WTC11 (cell line): ENCODE measurements at regions not wholly inside any gene's neighbourhood (a gene's known extent, or its start where the extent isn't known, plus 50 kb on each side); places are given as distances from the start of the nearest gene placed in this dataset.

Source experiments
- ATAC-seq: fragments of 200-7000 bp; cut with Tn5 transposase; 2 replicates; pipeline ENCODE4 v1.10.0; 2021; ENCODE audit warnings: mild to moderate bottlenecking, moderate library complexity
- CTCF ChIA-PET: fragments of 300-600 bp; sonication (Branson Sonifier 250); formaldehyde crosslinking; loops from one replicate; lab custom pipeline; 2021; ENCODE audit warnings: antibody characterized with exemption; lab: Charles Lee
- POLR2A ChIA-PET: fragments of 350-600 bp; sonication (Branson Sonifier 250); formaldehyde crosslinking; loops from one replicate; lab custom pipeline; 2021; ENCODE audit warnings: antibody characterized with exemption; lab: Charles Lee
- DNase-seq: peaks from one replicate; pipeline ENCODE4 v3.0.0; 2021; ENCODE audit warnings: low spot score
- H3K27ac Mint-ChIP-seq: 2 replicates; pipeline ENCODE4 v1.8.0; 2021; ENCODE audit warnings: mixed read lengths
- H3K27me3 Mint-ChIP-seq: 2 replicates; pipeline ENCODE4 v1.8.0; 2021; ENCODE audit warnings: low read depth, mild to moderate bottlenecking, moderate library complexity, mixed read lengths
- H3K36me3 Mint-ChIP-seq: 2 replicates; pipeline ENCODE4 v1.8.0; 2021; ENCODE audit warnings: mixed read lengths
- H3K4me1 Mint-ChIP-seq: 2 replicates; pipeline ENCODE4 v1.8.0; 2022; ENCODE audit warnings: mixed read lengths
- H3K4me3 Mint-ChIP-seq: 2 replicates; pipeline ENCODE4 v1.8.0; 2021; ENCODE audit warnings: mild to moderate bottlenecking, moderate library complexity, mixed read lengths
- H3K9me3 Mint-ChIP-seq: 2 replicates; pipeline ENCODE4 v1.8.0; 2021; ENCODE audit warnings: mixed read lengths
- ATF1 ChIP-seq: sonication (generic); formaldehyde crosslinking; IDR thresholded peaks from 2 replicates; pipeline ENCODE4 v1.8.1; 2023; ENCODE audit warnings: mild to moderate bottlenecking, moderate library complexity, missing genetic modification reagents
- EMX1 ChIP-seq: fragments of 250-450 bp; sonication (Bioruptor Pico); IDR thresholded peaks from 2 replicates; pipeline ENCODE4 v1.8.0; 2021; ENCODE audit warnings: mild to moderate bottlenecking
- ETV6 ChIP-seq: sonication (generic); formaldehyde crosslinking; IDR thresholded peaks from 2 replicates; pipeline ENCODE4 v1.8.1; 2022; ENCODE audit warnings: mild to moderate bottlenecking, missing genetic modification reagents
- JAZF1 ChIP-seq: fragments of 250-450 bp; sonication (Bioruptor Pico); IDR thresholded peaks from 2 replicates; pipeline ENCODE4 v1.9.0; 2021; ENCODE audit warnings: moderate library complexity, mild to moderate bottlenecking, inconsistent platforms
- KAT7 ChIP-seq: sonication (generic); formaldehyde crosslinking; IDR thresholded peaks from 2 replicates; pipeline ENCODE4 v1.8.1; 2023; ENCODE audit warnings: missing genetic modification reagents, mild to moderate bottlenecking, borderline replicate concordance
- MXD4 ChIP-seq: fragments of 250-450 bp; sonication (Bioruptor Pico); IDR thresholded peaks from 2 replicates; pipeline ENCODE4 v1.8.0; 2021; ENCODE audit warnings: mild to moderate bottlenecking, moderate library complexity, borderline replicate concordance
- NFYB ChIP-seq: sonication (generic); formaldehyde crosslinking; conservative IDR thresholded peaks from 2 replicates; pipeline ENCODE4 v1.8.0; 2022; ENCODE audit warnings: low read depth, missing genetic modification reagents
- NR2C2 ChIP-seq: sonication (generic); formaldehyde crosslinking; IDR thresholded peaks from 2 replicates; pipeline ENCODE4 v1.8.0; 2022; ENCODE audit warnings: mild to moderate bottlenecking, missing genetic modification reagents
- OVOL2 ChIP-seq: fragments of 250-450 bp; sonication (Bioruptor Pico); IDR thresholded peaks from 2 replicates; pipeline ENCODE4 v1.9.0; 2021; ENCODE audit warnings: mild to moderate bottlenecking, borderline replicate concordance
- SMAD3 ChIP-seq: sonication (generic); formaldehyde crosslinking; IDR thresholded peaks from 2 replicates; pipeline ENCODE4 v1.8.0; 2022; ENCODE audit warnings: missing genetic modification reagents, mild to moderate bottlenecking, borderline replicate concordance
- SMAD4 ChIP-seq: sonication (generic); formaldehyde crosslinking; IDR thresholded peaks from 2 replicates; pipeline ENCODE4 v1.8.0; 2022; ENCODE audit warnings: mild to moderate bottlenecking, missing genetic modification reagents
- SOX15 ChIP-seq: fragments of 250-450 bp; sonication (Bioruptor Pico); IDR thresholded peaks from 2 replicates; pipeline ENCODE4 v1.9.0; 2021; ENCODE audit warnings: mild to moderate bottlenecking
- ZBTB21 ChIP-seq: sonication (generic); formaldehyde crosslinking; IDR thresholded peaks from 2 replicates; pipeline ENCODE4 v1.8.1; 2023; ENCODE audit warnings: mild to moderate bottlenecking, missing genetic modification reagents, borderline replicate concordance
- ZNF121 ChIP-seq: sonication (generic); formaldehyde crosslinking; IDR thresholded peaks from 2 replicates; pipeline ENCODE4 v1.8.0; 2023; ENCODE audit warnings: missing genetic modification reagents
- ZNF263 ChIP-seq: sonication (generic); formaldehyde crosslinking; IDR thresholded peaks from 2 replicates; pipeline ENCODE4 v1.8.1; 2022; ENCODE audit warnings: low read depth, mild to moderate bottlenecking, moderate library complexity, missing genetic modification reagents
- TF ChIP-seq, protein P1 (sequence below): sonication (generic); formaldehyde crosslinking; IDR thresholded peaks from 2 replicates; pipeline ENCODE4 v1.8.1; 2022; ENCODE audit warnings: mild to moderate bottlenecking, moderate library complexity, missing genetic modification reagents
- TF ChIP-seq, protein P2 (sequence below): sonication (generic); formaldehyde crosslinking; IDR thresholded peaks from 2 replicates; pipeline ENCODE4 v1.8.1; 2023; ENCODE audit warnings: mild to moderate bottlenecking, missing genetic modification reagents
- TF ChIP-seq, protein P3 (sequence below): fragments of 200-600 bp; IDR thresholded peaks from 2 replicates; pipeline ENCODE4 v1.8.0; 2022; ENCODE audit warnings: antibody characterized with exemption
- TF ChIP-seq, protein P4 (sequence below): sonication (generic); formaldehyde crosslinking; IDR thresholded peaks from 2 replicates; pipeline ENCODE4 v1.8.1; 2023; ENCODE audit warnings: mild to moderate bottlenecking, missing genetic modification reagents, moderate library complexity
- TF ChIP-seq, protein P5 (sequence below): fragments of 250-450 bp; sonication (Bioruptor Pico); IDR thresholded peaks from 2 replicates; pipeline ENCODE4 v1.9.0; 2021; ENCODE audit warnings: mild to moderate bottlenecking, borderline replicate concordance
- TF ChIP-seq, protein P6 (sequence below): sonication (generic); formaldehyde crosslinking; conservative IDR thresholded peaks from 2 replicates; pipeline ENCODE4 v1.8.1; 2022; ENCODE audit warnings: mild to moderate bottlenecking, missing genetic modification reagents
- TF ChIP-seq, protein P7 (sequence below): sonication (generic); formaldehyde crosslinking; IDR thresholded peaks from 2 replicates; pipeline ENCODE4 v1.8.0; 2022; ENCODE audit warnings: mild to moderate bottlenecking, missing genetic modification reagents
- TF ChIP-seq, protein P8 (sequence below): sonication (generic); formaldehyde crosslinking; conservative IDR thresholded peaks from 2 replicates; pipeline ENCODE4 v1.8.1; 2023; ENCODE audit warnings: mild to moderate bottlenecking, low read depth, missing genetic modification reagents, moderate library complexity

DNA sequence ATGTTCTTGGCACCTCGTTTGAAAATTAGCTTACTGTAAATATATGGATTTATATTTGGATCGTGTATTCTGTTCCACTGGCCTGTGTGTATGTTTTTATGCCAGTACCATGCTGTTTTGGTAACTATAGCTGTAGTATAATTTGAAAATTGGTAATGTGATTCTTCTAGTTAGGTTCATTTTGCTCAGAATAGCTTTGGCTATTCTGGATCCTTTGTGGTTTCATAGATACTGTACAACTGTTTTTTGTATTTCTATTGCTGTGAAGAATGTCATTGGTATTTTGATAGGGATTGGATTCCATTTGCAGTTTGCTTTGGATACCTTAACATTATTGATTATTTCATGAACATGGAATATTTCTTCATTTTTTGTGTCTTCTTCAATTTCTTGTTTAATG, 490.2 kb downstream of the BRINP3 start:
- Mint-ChIP-seq H3K27ac (no peak overlapping the region), H3K9me3 (peaks cover 20% of the 10 kb centered on the region), H3K4me3 (no peak overlapping the region), H3K4me1 (peaks cover 14% of the 10 kb centered on the region), H3K27me3 (peaks cover 4% of the 10 kb centered on the region; the same call in 1 of the 2 replicates)
- ChIA-PET CTCF (no interaction called here), POLR2A (no interaction called here)
- DNase-seq, result no peak
- no peak for ATAC-seq
- TF ChIP-seq, protein P1, sequence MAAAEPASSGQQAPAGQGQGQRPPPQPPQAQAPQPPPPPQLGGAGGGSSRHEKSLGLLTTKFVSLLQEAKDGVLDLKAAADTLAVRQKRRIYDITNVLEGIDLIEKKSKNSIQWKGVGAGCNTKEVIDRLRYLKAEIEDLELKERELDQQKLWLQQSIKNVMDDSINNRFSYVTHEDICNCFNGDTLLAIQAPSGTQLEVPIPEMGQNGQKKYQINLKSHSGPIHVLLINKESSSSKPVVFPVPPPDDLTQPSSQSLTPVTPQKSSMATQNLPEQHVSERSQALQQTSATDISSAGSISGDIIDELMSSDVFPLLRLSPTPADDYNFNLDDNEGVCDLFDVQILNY (CRISPR knock-in tag), result no peak
- TF ChIP-seq, protein P2, sequence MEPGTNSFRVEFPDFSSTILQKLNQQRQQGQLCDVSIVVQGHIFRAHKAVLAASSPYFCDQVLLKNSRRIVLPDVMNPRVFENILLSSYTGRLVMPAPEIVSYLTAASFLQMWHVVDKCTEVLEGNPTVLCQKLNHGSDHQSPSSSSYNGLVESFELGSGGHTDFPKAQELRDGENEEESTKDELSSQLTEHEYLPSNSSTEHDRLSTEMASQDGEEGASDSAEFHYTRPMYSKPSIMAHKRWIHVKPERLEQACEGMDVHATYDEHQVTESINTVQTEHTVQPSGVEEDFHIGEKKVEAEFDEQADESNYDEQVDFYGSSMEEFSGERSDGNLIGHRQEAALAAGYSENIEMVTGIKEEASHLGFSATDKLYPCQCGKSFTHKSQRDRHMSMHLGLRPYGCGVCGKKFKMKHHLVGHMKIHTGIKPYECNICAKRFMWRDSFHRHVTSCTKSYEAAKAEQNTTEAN (CRISPR knock-in tag), result no peak
- TF ChIP-seq OVOL2 (CRISPR knock-in tag) (no peak), SOX15 (no peak), ETV6 (CRISPR knock-in tag) (no peak), ZNF263 (CRISPR knock-in tag) (no peak), SMAD4 (CRISPR knock-in tag) (no peak), NFYB (CRISPR knock-in tag) (no peak), SMAD3 (no peak), JAZF1 (CRISPR knock-in tag) (no peak), KAT7 (CRISPR knock-in tag) (no peak), ATF1 (no peak), EMX1 (CRISPR knock-in tag) (no peak)
- TF ChIP-seq, protein P3, sequence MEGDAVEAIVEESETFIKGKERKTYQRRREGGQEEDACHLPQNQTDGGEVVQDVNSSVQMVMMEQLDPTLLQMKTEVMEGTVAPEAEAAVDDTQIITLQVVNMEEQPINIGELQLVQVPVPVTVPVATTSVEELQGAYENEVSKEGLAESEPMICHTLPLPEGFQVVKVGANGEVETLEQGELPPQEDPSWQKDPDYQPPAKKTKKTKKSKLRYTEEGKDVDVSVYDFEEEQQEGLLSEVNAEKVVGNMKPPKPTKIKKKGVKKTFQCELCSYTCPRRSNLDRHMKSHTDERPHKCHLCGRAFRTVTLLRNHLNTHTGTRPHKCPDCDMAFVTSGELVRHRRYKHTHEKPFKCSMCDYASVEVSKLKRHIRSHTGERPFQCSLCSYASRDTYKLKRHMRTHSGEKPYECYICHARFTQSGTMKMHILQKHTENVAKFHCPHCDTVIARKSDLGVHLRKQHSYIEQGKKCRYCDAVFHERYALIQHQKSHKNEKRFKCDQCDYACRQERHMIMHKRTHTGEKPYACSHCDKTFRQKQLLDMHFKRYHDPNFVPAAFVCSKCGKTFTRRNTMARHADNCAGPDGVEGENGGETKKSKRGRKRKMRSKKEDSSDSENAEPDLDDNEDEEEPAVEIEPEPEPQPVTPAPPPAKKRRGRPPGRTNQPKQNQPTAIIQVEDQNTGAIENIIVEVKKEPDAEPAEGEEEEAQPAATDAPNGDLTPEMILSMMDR, result no peak
- TF ChIP-seq, protein P4, sequence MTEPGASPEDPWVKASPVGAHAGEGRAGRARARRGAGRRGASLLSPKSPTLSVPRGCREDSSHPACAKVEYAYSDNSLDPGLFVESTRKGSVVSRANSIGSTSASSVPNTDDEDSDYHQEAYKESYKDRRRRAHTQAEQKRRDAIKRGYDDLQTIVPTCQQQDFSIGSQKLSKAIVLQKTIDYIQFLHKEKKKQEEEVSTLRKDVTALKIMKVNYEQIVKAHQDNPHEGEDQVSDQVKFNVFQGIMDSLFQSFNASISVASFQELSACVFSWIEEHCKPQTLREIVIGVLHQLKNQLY, result no peak
- TF ChIP-seq, protein P5, sequence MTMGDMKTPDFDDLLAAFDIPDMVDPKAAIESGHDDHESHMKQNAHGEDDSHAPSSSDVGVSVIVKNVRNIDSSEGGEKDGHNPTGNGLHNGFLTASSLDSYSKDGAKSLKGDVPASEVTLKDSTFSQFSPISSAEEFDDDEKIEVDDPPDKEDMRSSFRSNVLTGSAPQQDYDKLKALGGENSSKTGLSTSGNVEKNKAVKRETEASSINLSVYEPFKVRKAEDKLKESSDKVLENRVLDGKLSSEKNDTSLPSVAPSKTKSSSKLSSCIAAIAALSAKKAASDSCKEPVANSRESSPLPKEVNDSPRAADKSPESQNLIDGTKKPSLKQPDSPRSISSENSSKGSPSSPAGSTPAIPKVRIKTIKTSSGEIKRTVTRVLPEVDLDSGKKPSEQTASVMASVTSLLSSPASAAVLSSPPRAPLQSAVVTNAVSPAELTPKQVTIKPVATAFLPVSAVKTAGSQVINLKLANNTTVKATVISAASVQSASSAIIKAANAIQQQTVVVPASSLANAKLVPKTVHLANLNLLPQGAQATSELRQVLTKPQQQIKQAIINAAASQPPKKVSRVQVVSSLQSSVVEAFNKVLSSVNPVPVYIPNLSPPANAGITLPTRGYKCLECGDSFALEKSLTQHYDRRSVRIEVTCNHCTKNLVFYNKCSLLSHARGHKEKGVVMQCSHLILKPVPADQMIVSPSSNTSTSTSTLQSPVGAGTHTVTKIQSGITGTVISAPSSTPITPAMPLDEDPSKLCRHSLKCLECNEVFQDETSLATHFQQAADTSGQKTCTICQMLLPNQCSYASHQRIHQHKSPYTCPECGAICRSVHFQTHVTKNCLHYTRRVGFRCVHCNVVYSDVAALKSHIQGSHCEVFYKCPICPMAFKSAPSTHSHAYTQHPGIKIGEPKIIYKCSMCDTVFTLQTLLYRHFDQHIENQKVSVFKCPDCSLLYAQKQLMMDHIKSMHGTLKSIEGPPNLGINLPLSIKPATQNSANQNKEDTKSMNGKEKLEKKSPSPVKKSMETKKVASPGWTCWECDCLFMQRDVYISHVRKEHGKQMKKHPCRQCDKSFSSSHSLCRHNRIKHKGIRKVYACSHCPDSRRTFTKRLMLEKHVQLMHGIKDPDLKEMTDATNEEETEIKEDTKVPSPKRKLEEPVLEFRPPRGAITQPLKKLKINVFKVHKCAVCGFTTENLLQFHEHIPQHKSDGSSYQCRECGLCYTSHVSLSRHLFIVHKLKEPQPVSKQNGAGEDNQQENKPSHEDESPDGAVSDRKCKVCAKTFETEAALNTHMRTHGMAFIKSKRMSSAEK (CRISPR knock-in tag), result no peak
- TF ChIP-seq, protein P6, sequence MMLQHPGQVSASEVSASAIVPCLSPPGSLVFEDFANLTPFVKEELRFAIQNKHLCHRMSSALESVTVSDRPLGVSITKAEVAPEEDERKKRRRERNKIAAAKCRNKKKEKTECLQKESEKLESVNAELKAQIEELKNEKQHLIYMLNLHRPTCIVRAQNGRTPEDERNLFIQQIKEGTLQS, result no peak
- TF ChIP-seq, all 79 proteins: peak for 0
- H3K36me3 Mint-ChIP-seq, result peaks cover 19% of the 10 kb centered on the region

DNA sequence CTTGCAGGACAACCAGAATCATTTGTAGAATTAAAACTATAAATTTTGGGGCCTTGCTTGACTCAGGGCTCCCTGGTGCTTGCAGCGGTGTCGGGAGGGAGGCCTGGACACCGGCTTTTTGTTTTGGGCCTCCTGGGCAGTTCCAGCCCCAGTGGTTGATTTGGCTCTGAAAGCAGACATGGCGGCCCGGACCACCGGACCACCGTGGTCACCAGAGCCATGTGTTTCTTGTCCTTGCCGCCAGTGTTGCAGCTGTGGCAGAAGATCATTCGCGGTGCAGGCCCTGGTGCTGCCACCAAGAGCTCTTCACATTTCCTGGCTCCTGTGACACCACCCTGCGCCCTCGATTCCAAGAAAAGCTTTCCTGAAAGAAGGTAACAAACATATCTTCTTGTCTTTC, 484.8 kb downstream of the BRINP3 start:
- ATAC-seq, result no peak
- Mint-ChIP-seq H3K27me3 (peaks cover 5% of the 10 kb centered on the region; the same call in 1 of the 2 replicates), H3K4me3 (no peak overlapping the region), H3K9me3 (peaks cover 42% of the 10 kb centered on the region), H3K4me1 (no peaks in the 10 kb centered on the region), H3K27ac (no peak overlapping the region), H3K36me3 (peaks cover 34% of the 10 kb centered on the region)
- ChIA-PET CTCF (no interaction called here), POLR2A (no interaction called here)
- no peak for DNase-seq
- TF ChIP-seq ZNF121 (CRISPR knock-in tag) (no peak), MXD4 (CRISPR knock-in tag) (no peak), ATF1 (no peak), ETV6 (CRISPR knock-in tag) (no peak), ZBTB21 (no peak), NR2C2 (CRISPR knock-in tag) (no peak)
- TF ChIP-seq, protein P7, sequence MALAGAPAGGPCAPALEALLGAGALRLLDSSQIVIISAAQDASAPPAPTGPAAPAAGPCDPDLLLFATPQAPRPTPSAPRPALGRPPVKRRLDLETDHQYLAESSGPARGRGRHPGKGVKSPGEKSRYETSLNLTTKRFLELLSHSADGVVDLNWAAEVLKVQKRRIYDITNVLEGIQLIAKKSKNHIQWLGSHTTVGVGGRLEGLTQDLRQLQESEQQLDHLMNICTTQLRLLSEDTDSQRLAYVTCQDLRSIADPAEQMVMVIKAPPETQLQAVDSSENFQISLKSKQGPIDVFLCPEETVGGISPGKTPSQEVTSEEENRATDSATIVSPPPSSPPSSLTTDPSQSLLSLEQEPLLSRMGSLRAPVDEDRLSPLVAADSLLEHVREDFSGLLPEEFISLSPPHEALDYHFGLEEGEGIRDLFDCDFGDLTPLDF (CRISPR knock-in tag), result no peak
- TF ChIP-seq, protein P8, sequence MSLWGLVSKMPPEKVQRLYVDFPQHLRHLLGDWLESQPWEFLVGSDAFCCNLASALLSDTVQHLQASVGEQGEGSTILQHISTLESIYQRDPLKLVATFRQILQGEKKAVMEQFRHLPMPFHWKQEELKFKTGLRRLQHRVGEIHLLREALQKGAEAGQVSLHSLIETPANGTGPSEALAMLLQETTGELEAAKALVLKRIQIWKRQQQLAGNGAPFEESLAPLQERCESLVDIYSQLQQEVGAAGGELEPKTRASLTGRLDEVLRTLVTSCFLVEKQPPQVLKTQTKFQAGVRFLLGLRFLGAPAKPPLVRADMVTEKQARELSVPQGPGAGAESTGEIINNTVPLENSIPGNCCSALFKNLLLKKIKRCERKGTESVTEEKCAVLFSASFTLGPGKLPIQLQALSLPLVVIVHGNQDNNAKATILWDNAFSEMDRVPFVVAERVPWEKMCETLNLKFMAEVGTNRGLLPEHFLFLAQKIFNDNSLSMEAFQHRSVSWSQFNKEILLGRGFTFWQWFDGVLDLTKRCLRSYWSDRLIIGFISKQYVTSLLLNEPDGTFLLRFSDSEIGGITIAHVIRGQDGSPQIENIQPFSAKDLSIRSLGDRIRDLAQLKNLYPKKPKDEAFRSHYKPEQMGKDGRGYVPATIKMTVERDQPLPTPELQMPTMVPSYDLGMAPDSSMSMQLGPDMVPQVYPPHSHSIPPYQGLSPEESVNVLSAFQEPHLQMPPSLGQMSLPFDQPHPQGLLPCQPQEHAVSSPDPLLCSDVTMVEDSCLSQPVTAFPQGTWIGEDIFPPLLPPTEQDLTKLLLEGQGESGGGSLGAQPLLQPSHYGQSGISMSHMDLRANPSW (CRISPR knock-in tag), result no peak
